Testis (tissue), 2 donors: ENCODE measurements at regions not wholly inside any gene's neighbourhood (a gene's known extent, or its start where the extent isn't known, plus 50 kb on each side); places are given as distances from the start of the nearest gene placed in this dataset.

Source experiments
- DNase-seq: peaks from one replicate; pipeline ENCODE4 v3.0.0-alpha.2; 2019
- H3K27ac ChIP-seq, 2 donors: fragments of 200-600 bp; sonication (generic); one replicate each; pipeline ENCODE4 v1.5.1; 2019
- H3K27me3 ChIP-seq: fragments of 200-600 bp; sonication (generic); one replicate; pipeline ENCODE4 v1.5.1; 2019
- H3K36me3 ChIP-seq: fragments of 200-600 bp; sonication (generic); one replicate; pipeline ENCODE4 v1.5.1; 2017; ENCODE audit warnings: low read depth; ENCODE audit errors: missing control alignments
- H3K4me1 ChIP-seq: fragments of 200-600 bp; sonication (generic); one replicate; pipeline ENCODE4 v1.5.1; 2019
- H3K4me3 ChIP-seq, 2 donors: fragments of 200-600 bp; sonication (generic); one replicate each; pipeline ENCODE4 v1.5.1; 2017 to 2019
- H3K9me3 ChIP-seq: fragments of 200-600 bp; sonication (generic); one replicate; pipeline ENCODE4 v1.5.1; 2017
- CTCF ChIP-seq, 3 experiments: fragments of 450-650 bp in 2 of 3; fragments of 200-600 bp in 1 of 3; sonication (generic) in 1 of 3; IDR thresholded peaks; one replicate each; pipeline ENCODE4 v1.5.1; 2016 to 2019; ENCODE audit warnings: antibody characterized with exemption in 3 of 3, mild to moderate bottlenecking in 2 of 3, moderate library complexity in 1 of 3
- POLR2A ChIP-seq: fragments of 450-650 bp; IDR thresholded peaks from one replicate; pipeline ENCODE4 v1.6.1; 2017; ENCODE audit warnings: antibody characterized with exemption, mild to moderate bottlenecking, moderate library complexity
- WGBS, 2 donors: methylation state at CpG; one replicate each; pipeline ENCODE4 v1.1.5; 2018; 5-methylcytosine and 5-hydroxymethylcytosine counted together
- intact Hi-C: fragments of 100-400 bp; cut with DNase I; formaldehyde crosslinking; loops from one replicate; pipeline ENCODE4 v1.15.1; 2023; ENCODE audit warnings: low total_unique reads

GRCh38 chrX:147781844-147782243 lies 129.9 kb upstream of the FMR1 start:
- Histone ChIP-seq H3K4me3 (no peak overlapping the region), H3K27ac (no peak overlapping the region), H3K27me3 (no peaks in the 10 kb centered on the region), H3K36me3 (no peaks in the 10 kb centered on the region), H3K4me1 (no peaks in the 10 kb centered on the region), H3K9me3 (no peaks in the 10 kb centered on the region)
- WGBS, 2 donors = 83% methylated on average over 1 of the region's 1 CpG; no CpG with 5 or more reads in 1 of the 2 donors
- intact Hi-C loops = no loop called here
- no peak for DNase-seq
- TF ChIP-seq CTCF (IDR thresholded peaks at IDR 0.05) = no peak
- TF ChIP-seq POLR2A = no peak

- no peak overlapping the region for H3K4me3 ChIP-seq
- H3K27ac ChIP-seq = no peak overlapping the region
- H3K4me1 ChIP-seq = no peaks in the 10 kb centered on the region
- 86 to 95% methylated on average over 5 of the region's 5 CpGs for WGBS, 2 donors
- no peak for DNase-seq
- no peaks in the 10 kb centered on the region for H3K36me3 ChIP-seq
- TF ChIP-seq POLR2A = no peak
- TF ChIP-seq CTCF (IDR thresholded peaks at IDR 0.05) = no peak
- H3K9me3 ChIP-seq = no peaks in the 10 kb centered on the region
- no peaks in the 10 kb centered on the region for H3K27me3 ChIP-seq
- intact Hi-C loops = no loop called here
Measured at GRCh38 chrX:147788641-147789350, 122.9 kb upstream of the FMR1 start.

- Histone ChIP-seq H3K4me3 (no peak overlapping the region), H3K9me3 (no peaks in the 10 kb centered on the region), H3K4me1 (no peaks in the 10 kb centered on the region), H3K27ac (no peak overlapping the region), H3K36me3 (no peaks in the 10 kb centered on the region), H3K27me3 (no peaks in the 10 kb centered on the region)
- TF ChIP-seq CTCF (IDR thresholded peaks at IDR 0.05) (no peak), POLR2A (no peak)
- 100% methylated on average over 1 of the region's 1 CpG for WGBS, 2 donors
- intact Hi-C loops = no loop called here
- no peak for DNase-seq
Measured at GRCh38 chrX:147800663-147801062, 111.1 kb upstream of the FMR1 start.

- H3K4me3 ChIP-seq = no peak overlapping the region
- H3K27ac ChIP-seq = no peak overlapping the region
- DNase-seq = peak; percentile 13
- H3K4me1 ChIP-seq = no peaks in the 10 kb centered on the region
- TF ChIP-seq CTCF (IDR thresholded peaks at IDR 0.05) (peak in 1 of 3 experiments; percentile 28), POLR2A (no peak)
- intact Hi-C loops = no loop called here
- 16 to 37% methylated on average over 2 of the region's 2 CpGs for WGBS, 2 donors
- no peaks in the 10 kb centered on the region for H3K27me3 ChIP-seq
- no peaks in the 10 kb centered on the region for H3K36me3 ChIP-seq
- no peaks in the 10 kb centered on the region for H3K9me3 ChIP-seq
Measured at GRCh38 chrX:147803948-147804347, 107.8 kb upstream of the FMR1 start.

- H3K36me3 ChIP-seq = no peaks in the 10 kb centered on the region
- H3K27ac ChIP-seq = no peak overlapping the region
- intact Hi-C loops = no loop called here
- no peaks in the 10 kb centered on the region for H3K9me3 ChIP-seq
- no peak for DNase-seq
- TF ChIP-seq CTCF (IDR thresholded peaks at IDR 0.05) = no peak
- TF ChIP-seq POLR2A = no peak
- H3K4me1 ChIP-seq = no peaks in the 10 kb centered on the region
- 85 to 91% methylated on average over 1 to 2 of the region's 2 CpGs for WGBS, 2 donors
- no peaks in the 10 kb centered on the region for H3K27me3 ChIP-seq
- no peak overlapping the region for H3K4me3 ChIP-seq
Measured at GRCh38 chrX:147811803-147812202, 99.9 kb upstream of the FMR1 start.
